Bronchial epithelial cell (primary cell): ENCODE measurements at regions not wholly inside any gene's neighbourhood (a gene's known extent, or its start where the extent isn't known, plus 50 kb on each side); places are given as distances from the start of the nearest gene placed in this dataset.

Source experiments
- DNase-seq: peaks from one replicate; pipeline ENCODE4 v3.0.0-alpha.2; 2010; ENCODE audit warnings: low read depth
- FAIRE-seq: peaks from 2 replicates; lab custom pipeline; 2011; peaks lifted over from hg19 to GRCh38; lab: Jason Lieb, UNC
- H3K27me3 ChIP-seq: 2 replicates; pipeline ENCODE4 v1.5.1; 2011; ENCODE audit warnings: low read length; ENCODE audit not compliant: control insufficient read depth, insufficient read depth
- H3K36me3 ChIP-seq: 2 replicates; pipeline ENCODE4 v1.5.1; 2011; ENCODE audit warnings: low read length; ENCODE audit not compliant: control insufficient read depth, insufficient read depth
- H3K4me3 ChIP-seq: 2 replicates; pipeline ENCODE4 v1.5.1; 2011; ENCODE audit warnings: mild to moderate bottlenecking, low read depth, low read length, control low read depth
- TF ChIP-seq, protein P1 (sequence below): IDR thresholded peaks from 2 replicates; pipeline ENCODE4 v1.5.1; 2011; ENCODE audit warnings: mild to moderate bottlenecking, moderate library complexity, low read length, control low read depth, inconsistent platforms; ENCODE audit not compliant: insufficient read depth, severe bottlenecking

- DNase-seq (peak; percentile 10), FAIRE-seq (no peak)
- TF ChIP-seq, protein P1, sequence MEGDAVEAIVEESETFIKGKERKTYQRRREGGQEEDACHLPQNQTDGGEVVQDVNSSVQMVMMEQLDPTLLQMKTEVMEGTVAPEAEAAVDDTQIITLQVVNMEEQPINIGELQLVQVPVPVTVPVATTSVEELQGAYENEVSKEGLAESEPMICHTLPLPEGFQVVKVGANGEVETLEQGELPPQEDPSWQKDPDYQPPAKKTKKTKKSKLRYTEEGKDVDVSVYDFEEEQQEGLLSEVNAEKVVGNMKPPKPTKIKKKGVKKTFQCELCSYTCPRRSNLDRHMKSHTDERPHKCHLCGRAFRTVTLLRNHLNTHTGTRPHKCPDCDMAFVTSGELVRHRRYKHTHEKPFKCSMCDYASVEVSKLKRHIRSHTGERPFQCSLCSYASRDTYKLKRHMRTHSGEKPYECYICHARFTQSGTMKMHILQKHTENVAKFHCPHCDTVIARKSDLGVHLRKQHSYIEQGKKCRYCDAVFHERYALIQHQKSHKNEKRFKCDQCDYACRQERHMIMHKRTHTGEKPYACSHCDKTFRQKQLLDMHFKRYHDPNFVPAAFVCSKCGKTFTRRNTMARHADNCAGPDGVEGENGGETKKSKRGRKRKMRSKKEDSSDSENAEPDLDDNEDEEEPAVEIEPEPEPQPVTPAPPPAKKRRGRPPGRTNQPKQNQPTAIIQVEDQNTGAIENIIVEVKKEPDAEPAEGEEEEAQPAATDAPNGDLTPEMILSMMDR, result no peak
- Histone ChIP-seq H3K36me3 (no peaks in the 10 kb centered on the region), H3K4me3 (no peak overlapping the region), H3K27me3 (no peaks in the 10 kb centered on the region)
Observed at GRCh38 chr13:80469105-80469852, 128.4 kb upstream of the SPRY2 start.

- FAIRE-seq (no peak), DNase-seq (no peak)
- TF ChIP-seq, protein P1, result no peak
- H3K36me3 ChIP-seq, result no peaks in the 10 kb centered on the region
- no peak overlapping the region for H3K4me3 ChIP-seq
- H3K27me3 ChIP-seq, result no peaks in the 10 kb centered on the region
Observed at GRCh38 chr13:80465321-80465720, 124.4 kb upstream of the SPRY2 start.

GRCh38 chr13:80463673-80464352, 122.9 kb upstream of the SPRY2 start:
- TF ChIP-seq, protein P1, result no peak
- H3K4me3 ChIP-seq, result no peak overlapping the region
- DNase-seq (peak; percentile 47), FAIRE-seq (no peak)
- H3K36me3 ChIP-seq, result no peaks in the 10 kb centered on the region
- no peaks in the 10 kb centered on the region for H3K27me3 ChIP-seq

GRCh38 chr13:80462567-80462966, 121.6 kb upstream of the SPRY2 start:
- no peak overlapping the region for H3K4me3 ChIP-seq
- DNase-seq, result no peak
- no peak for FAIRE-seq
- H3K27me3 ChIP-seq, result no peaks in the 10 kb centered on the region
- TF ChIP-seq, protein P1, result no peak
- no peaks in the 10 kb centered on the region for H3K36me3 ChIP-seq

- FAIRE-seq, result no peak
- Histone ChIP-seq H3K4me3 (no peak overlapping the region), H3K27me3 (no peaks in the 10 kb centered on the region), H3K36me3 (no peaks in the 10 kb centered on the region)
- TF ChIP-seq, protein P1, result no peak
- no peak for DNase-seq
Observed at GRCh38 chr13:80462037-80462436, 121.1 kb upstream of the SPRY2 start.
